ENCODE measurements at regions not wholly inside any gene's neighbourhood (a gene's known extent, or its start where the extent isn't known, plus 50 kb on each side); places are given as distances from the start of the nearest gene placed in this dataset.

DNA sequence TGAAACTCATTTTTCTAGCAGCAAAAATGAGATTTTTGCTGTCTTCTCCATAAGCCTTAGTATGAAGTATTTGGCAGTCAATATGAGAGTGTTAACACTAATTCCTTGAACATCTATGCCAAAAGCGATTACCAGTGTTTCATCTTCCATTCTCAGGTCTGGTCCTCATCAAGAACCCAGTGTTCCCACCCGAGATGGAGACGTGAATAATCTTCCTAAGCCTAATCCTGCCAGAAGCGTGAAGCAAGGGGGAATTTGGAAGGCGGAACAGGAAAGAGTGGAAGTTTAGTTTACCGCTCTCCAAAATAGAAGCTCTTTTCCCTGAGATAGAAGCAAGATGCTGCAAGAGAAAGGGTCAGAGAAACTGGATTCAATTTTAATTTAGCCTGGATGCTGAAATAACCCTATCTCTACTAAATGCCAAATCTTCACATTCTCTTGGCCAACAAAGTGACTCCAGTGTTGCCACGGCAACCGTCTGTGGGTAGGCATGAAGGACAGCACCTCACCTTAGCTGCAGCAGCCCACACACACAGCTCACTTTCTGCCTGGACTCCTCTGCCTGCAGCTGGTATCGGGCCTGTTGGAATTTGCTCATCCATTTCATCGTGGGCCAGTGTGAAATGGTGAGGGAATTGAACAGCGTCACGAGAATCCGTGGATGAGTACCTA, 711.1 kb downstream of the CBLN2 start:
- Mint-ChIP-seq H3K36me3 (no peaks in the 10 kb centered on the region), H3K4me3 (no peak overlapping the region), H3K4me1 (no peaks in the 10 kb centered on the region), H3K27ac (no peak overlapping the region), H3K27me3 (no peaks in the 10 kb centered on the region), H3K9me3 (peaks cover 0 to 8% (median 0%) of the 10 kb centered on the region in 11 donors)
- intact Hi-C loops (cut with micrococcal nuclease): no loop called here
- H3K4me1 ChIP-seq (ENCODE audit: control insufficient read depth in 2 of 2, insufficient read depth in 2 of 2, low read length in 2 of 2): no peaks in the 10 kb centered on the region
- H3K27ac ChIP-seq (ENCODE audit: low read depth, low read length): no peak overlapping the region
- H3K27me3 ChIP-seq (ENCODE audit: control insufficient read depth in 2 of 2, insufficient read depth in 2 of 2, low read length in 2 of 2): no peaks in the 10 kb centered on the region
- H3K4me3 ChIP-seq (ENCODE audit: low read length): no peak overlapping the region
- POLR2A ChIA-PET: no interaction called here
- CTCF ChIA-PET: no interaction called here
- no peaks in the 10 kb centered on the region for H3K9me3 ChIP-seq (ENCODE audit: control insufficient read depth in 2 of 3, low read length in 3 of 3)
- ATAC-seq (no peak), DNase-seq (no peak)
- no peaks in the 10 kb centered on the region for H3K36me3 ChIP-seq (ENCODE audit: control insufficient read depth in 2 of 3, insufficient read depth in 3 of 3, low read length in 3 of 3)

DNA sequence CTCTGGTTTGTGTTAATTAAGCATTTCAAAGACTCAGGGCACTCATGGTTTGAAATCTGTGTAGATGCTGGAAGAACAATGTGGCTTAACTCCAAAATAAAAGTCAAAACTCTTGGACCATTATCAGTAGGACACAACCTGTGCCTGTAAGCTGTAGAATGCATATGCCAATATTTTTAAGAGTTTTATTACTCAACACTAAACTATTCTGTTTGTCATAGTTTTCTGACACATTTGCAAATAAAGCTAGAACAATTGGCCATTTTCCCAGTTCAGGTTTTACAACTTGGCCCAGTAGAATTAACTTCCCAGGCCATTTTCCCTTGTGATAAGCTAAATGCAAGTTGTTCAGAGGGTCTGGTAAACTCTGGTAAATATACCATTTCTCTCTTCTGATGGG, 713.1 kb downstream of the CBLN2 start:
- POLR2A ChIA-PET: no interaction called here

DNA sequence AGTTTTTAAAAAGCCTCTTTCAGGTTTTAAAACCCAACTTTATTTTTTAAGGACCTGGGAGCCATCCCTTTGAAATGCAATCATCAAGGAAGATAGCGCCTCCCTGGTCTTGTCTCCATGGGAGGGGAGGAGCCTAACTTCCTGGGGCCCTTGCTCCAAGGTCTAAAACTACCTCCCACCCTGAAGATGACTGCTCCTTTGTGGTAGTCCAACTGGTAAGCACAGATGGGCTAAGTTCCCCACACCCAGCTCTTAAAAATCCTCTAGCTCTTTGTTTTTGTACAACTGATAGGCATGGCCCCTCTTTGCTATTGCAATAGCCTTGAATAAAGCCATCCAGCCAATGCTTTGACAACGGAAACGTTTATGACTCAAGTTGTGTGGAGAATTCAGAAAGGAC, 716.8 kb downstream of the CBLN2 start:
- no peak for ATAC-seq
- Histone ChIP-seq H3K36me3 (ENCODE audit: control insufficient read depth in 2 of 3, insufficient read depth in 3 of 3, low read length in 3 of 3) (no peaks in the 10 kb centered on the region), H3K27me3 (ENCODE audit: control insufficient read depth in 2 of 2, insufficient read depth in 2 of 2, low read length in 2 of 2) (no peaks in the 10 kb centered on the region), H3K9me3 (ENCODE audit: control insufficient read depth in 2 of 3, low read length in 3 of 3) (no peaks in the 10 kb centered on the region), H3K27ac (ENCODE audit: low read depth, low read length) (no peak overlapping the region), H3K4me3 (ENCODE audit: low read length) (no peak overlapping the region), H3K4me1 (ENCODE audit: control insufficient read depth in 2 of 2, insufficient read depth in 2 of 2, low read length in 2 of 2) (no peaks in the 10 kb centered on the region)
- H3K4me3 Mint-ChIP-seq: no peak overlapping the region
- H3K36me3 Mint-ChIP-seq: no peaks in the 10 kb centered on the region
- DNase-seq: no peak
- peaks cover 0 to 5% (median 0%) of the 10 kb centered on the region in 11 donors for H3K9me3 Mint-ChIP-seq
- H3K27ac Mint-ChIP-seq: no peak overlapping the region
- no peaks in the 10 kb centered on the region for H3K4me1 Mint-ChIP-seq
- H3K27me3 Mint-ChIP-seq: no peaks in the 10 kb centered on the region
- CTCF ChIA-PET: interaction anchor here (0.6 kb wide), 1 partner anchor 1525 kb away, joined by 3 read pairs; no protein-coding TSS in a partner anchor
- POLR2A ChIA-PET: no interaction called here
- intact Hi-C loops (cut with micrococcal nuclease): no loop called here

More for the DNA sequence above, 713.1 kb downstream of the CBLN2 start:
- DNase-seq: no peak
- no peaks in the 10 kb centered on the region for H3K4me1 Mint-ChIP-seq
- no peaks in the 10 kb centered on the region for H3K4me1 ChIP-seq (ENCODE audit: control insufficient read depth in 2 of 2, insufficient read depth in 2 of 2, low read length in 2 of 2)
- CTCF ChIA-PET: interaction anchor here (0.6 kb wide), 1 partner anchor 58 kb away, joined by 4 read pairs; no protein-coding TSS in a partner anchor
- H3K9me3 ChIP-seq (ENCODE audit: control insufficient read depth in 2 of 3, low read length in 3 of 3): no peaks in the 10 kb centered on the region
- H3K4me3 Mint-ChIP-seq: no peak overlapping the region
- peaks cover 0 to 8% (median 0%) of the 10 kb centered on the region in 11 donors for H3K9me3 Mint-ChIP-seq
- no peak overlapping the region for H3K4me3 ChIP-seq (ENCODE audit: low read length)
- H3K27ac ChIP-seq (ENCODE audit: low read depth, low read length): no peak overlapping the region
- no peaks in the 10 kb centered on the region for H3K36me3 Mint-ChIP-seq
- no peaks in the 10 kb centered on the region for H3K27me3 ChIP-seq (ENCODE audit: control insufficient read depth in 2 of 2, insufficient read depth in 2 of 2, low read length in 2 of 2)
- H3K27me3 Mint-ChIP-seq: no peaks in the 10 kb centered on the region
- no peak overlapping the region for H3K27ac Mint-ChIP-seq
- ATAC-seq: no peak
- intact Hi-C loops (cut with micrococcal nuclease): no loop called here
- H3K36me3 ChIP-seq (ENCODE audit: control insufficient read depth in 2 of 3, insufficient read depth in 3 of 3, low read length in 3 of 3): no peaks in the 10 kb centered on the region

DNA sequence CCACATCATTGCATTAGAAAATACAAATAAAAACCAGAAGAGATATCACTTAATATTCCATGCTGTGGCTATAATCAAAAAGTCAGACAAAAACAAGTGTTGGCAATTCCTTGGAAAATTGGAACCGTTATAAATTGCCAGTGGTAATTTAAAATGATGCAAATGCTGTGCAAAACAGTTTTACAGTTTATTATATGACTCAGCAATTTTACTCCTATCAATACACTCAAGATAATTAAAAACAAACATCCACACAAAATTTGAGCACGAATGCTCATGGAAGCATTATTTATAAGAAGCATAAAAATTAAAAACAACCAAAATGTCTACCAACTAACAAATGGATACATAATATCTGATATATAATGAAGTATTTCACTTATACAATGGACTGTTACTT, 728.8 kb downstream of the CBLN2 start:
- no peak overlapping the region for H3K4me3 ChIP-seq (ENCODE audit: low read length)
- intact Hi-C loops (cut with micrococcal nuclease): no loop called here
- DNase-seq: no peak
- Mint-ChIP-seq H3K36me3 (no peaks in the 10 kb centered on the region), H3K4me3 (no peak overlapping the region), H3K27ac (no peak overlapping the region), H3K27me3 (peaks cover 0 to 4% (median 0%) of the 10 kb centered on the region in 5 donors), H3K4me1 (no peaks in the 10 kb centered on the region), H3K9me3 (peaks cover 0 to 9% (median 0%) of the 10 kb centered on the region in 11 donors)
- H3K27me3 ChIP-seq (ENCODE audit: control insufficient read depth in 2 of 2, insufficient read depth in 2 of 2, low read length in 2 of 2): no peaks in the 10 kb centered on the region
- H3K36me3 ChIP-seq (ENCODE audit: control insufficient read depth in 2 of 3, insufficient read depth in 3 of 3, low read length in 3 of 3): no peaks in the 10 kb centered on the region
- no peaks in the 10 kb centered on the region for H3K4me1 ChIP-seq (ENCODE audit: control insufficient read depth in 2 of 2, insufficient read depth in 2 of 2, low read length in 2 of 2)
- no peak overlapping the region for H3K27ac ChIP-seq (ENCODE audit: low read depth, low read length)
- ChIA-PET POLR2A (no interaction called here), CTCF (no interaction called here)
- ATAC-seq: no peak
- no peaks in the 10 kb centered on the region for H3K9me3 ChIP-seq (ENCODE audit: control insufficient read depth in 2 of 3, low read length in 3 of 3)

DNA sequence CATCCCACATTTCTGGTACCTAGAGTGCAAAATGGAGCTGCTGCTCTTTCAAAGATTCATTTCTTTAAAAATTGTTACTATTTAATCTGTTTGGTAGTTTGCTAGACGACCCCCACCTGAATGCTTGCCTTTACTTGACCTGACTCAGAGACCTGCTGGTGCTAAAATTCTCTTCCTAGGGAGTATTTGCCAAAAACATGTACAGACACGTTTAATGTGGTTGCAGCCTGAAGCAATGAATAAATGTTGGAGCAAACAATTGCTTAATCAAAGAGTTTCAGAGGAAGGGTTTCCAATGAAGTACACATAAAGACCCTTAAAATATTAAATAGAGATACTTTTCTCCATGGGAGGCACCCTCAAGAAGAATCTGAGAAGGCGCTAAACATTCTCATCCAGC, 734.4 kb downstream of the CBLN2 start:
- H3K27me3 ChIP-seq (ENCODE audit: control insufficient read depth in 2 of 2, insufficient read depth in 2 of 2, low read length in 2 of 2): no peaks in the 10 kb centered on the region
- H3K27ac ChIP-seq (ENCODE audit: low read depth, low read length): no peak overlapping the region
- H3K27me3 Mint-ChIP-seq: peaks cover 0 to 4% (median 0%) of the 10 kb centered on the region in 5 donors
- CTCF ChIA-PET: no interaction called here
- intact Hi-C loops (cut with micrococcal nuclease): no loop called here
- H3K9me3 ChIP-seq (ENCODE audit: control insufficient read depth in 2 of 3, low read length in 3 of 3): no peaks in the 10 kb centered on the region
- ATAC-seq: no peak
- no peaks in the 10 kb centered on the region for H3K36me3 ChIP-seq (ENCODE audit: control insufficient read depth in 2 of 3, insufficient read depth in 3 of 3, low read length in 3 of 3)
- H3K36me3 Mint-ChIP-seq: no peaks in the 10 kb centered on the region
- no peaks in the 10 kb centered on the region for H3K4me1 Mint-ChIP-seq
- H3K4me3 Mint-ChIP-seq: no peak overlapping the region
- H3K4me1 ChIP-seq (ENCODE audit: control insufficient read depth in 2 of 2, insufficient read depth in 2 of 2, low read length in 2 of 2): no peaks in the 10 kb centered on the region
- H3K27ac Mint-ChIP-seq: no peak overlapping the region
- H3K4me3 ChIP-seq (ENCODE audit: low read length): no peak overlapping the region
- POLR2A ChIA-PET: no interaction called here
- H3K9me3 Mint-ChIP-seq: peaks cover 0 to 14% (median 1%) of the 10 kb centered on the region in 11 donors
- DNase-seq: no peak

DNA sequence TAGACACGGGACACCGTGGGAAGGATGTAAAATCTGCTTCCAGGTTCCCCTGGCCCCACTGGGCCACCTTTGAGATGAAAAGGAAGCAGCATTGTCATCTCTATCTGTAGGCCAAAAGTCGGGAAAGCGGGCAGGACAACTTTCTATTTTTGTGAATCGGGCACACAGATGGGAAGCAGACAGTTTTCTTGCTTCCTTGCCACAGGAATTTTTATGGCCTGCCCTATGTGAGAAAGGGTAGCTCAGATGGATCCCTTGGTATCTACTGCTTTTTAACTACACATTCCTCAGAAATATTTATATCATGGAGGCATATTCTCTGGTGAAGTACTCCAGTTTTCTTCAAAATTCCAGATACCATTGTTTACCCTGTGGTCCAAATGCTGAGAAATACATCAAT, 735.5 kb downstream of the CBLN2 start:
- DNase-seq: no peak
- Histone ChIP-seq H3K27me3 (ENCODE audit: control insufficient read depth in 2 of 2, insufficient read depth in 2 of 2, low read length in 2 of 2) (no peaks in the 10 kb centered on the region), H3K4me3 (ENCODE audit: low read length) (no peak overlapping the region), H3K4me1 (ENCODE audit: control insufficient read depth in 2 of 2, insufficient read depth in 2 of 2, low read length in 2 of 2) (no peaks in the 10 kb centered on the region), H3K9me3 (ENCODE audit: control insufficient read depth in 2 of 3, low read length in 3 of 3) (no peaks in the 10 kb centered on the region), H3K27ac (ENCODE audit: low read depth, low read length) (no peak overlapping the region), H3K36me3 (ENCODE audit: control insufficient read depth in 2 of 3, insufficient read depth in 3 of 3, low read length in 3 of 3) (no peaks in the 10 kb centered on the region)
- Mint-ChIP-seq H3K27ac (no peak overlapping the region), H3K27me3 (peaks cover 0 to 11% (median 0%) of the 10 kb centered on the region in 5 donors), H3K9me3 (peaks cover 0 to 14% (median 4%) of the 10 kb centered on the region in 11 donors), H3K36me3 (peaks cover 0 to 5% (median 0%) of the 10 kb centered on the region in 5 donors), H3K4me3 (no peak overlapping the region), H3K4me1 (no peaks in the 10 kb centered on the region)
- CTCF ChIA-PET: no interaction called here
- ATAC-seq: no peak
- intact Hi-C loops (cut with micrococcal nuclease): no loop called here
- POLR2A ChIA-PET: no interaction called here

DNA sequence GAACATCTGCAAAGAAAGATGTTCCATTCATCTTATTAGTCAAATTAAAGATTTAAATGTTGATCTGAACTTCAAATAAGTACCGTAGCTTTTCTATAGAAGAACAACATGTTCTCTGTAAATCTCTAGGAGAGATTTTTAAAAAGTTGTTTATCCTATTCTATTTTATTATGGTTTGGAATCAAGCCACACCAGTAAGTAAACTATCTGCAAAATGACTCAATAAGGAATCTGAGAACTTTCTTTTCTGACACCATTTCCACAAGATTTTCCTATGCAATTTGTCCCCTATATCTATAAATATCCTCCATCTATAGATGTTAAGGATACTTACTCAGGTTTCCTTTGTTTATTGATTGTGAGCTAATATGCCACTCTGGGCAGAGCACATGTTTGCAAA, 736.6 kb downstream of the CBLN2 start:
- ChIA-PET POLR2A (no interaction called here), CTCF (no interaction called here)
- no peak overlapping the region for H3K27ac Mint-ChIP-seq
- Histone ChIP-seq H3K27me3 (ENCODE audit: control insufficient read depth in 2 of 2, insufficient read depth in 2 of 2, low read length in 2 of 2) (no peaks in the 10 kb centered on the region), H3K27ac (ENCODE audit: low read depth, low read length) (no peak overlapping the region), H3K4me3 (ENCODE audit: low read length) (no peak overlapping the region), H3K4me1 (ENCODE audit: control insufficient read depth in 2 of 2, insufficient read depth in 2 of 2, low read length in 2 of 2) (no peaks in the 10 kb centered on the region), H3K36me3 (ENCODE audit: control insufficient read depth in 2 of 3, insufficient read depth in 3 of 3, low read length in 3 of 3) (no peaks in the 10 kb centered on the region), H3K9me3 (ENCODE audit: control insufficient read depth in 2 of 3, low read length in 3 of 3) (no peaks in the 10 kb centered on the region)
- H3K9me3 Mint-ChIP-seq: peaks cover 0 to 10% (median 3%) of the 10 kb centered on the region in 11 donors
- no peak for ATAC-seq
- H3K27me3 Mint-ChIP-seq: peaks cover 0 to 8% (median 0%) of the 10 kb centered on the region in 5 donors
- H3K4me3 Mint-ChIP-seq: no peak overlapping the region
- no peak for DNase-seq
- no peaks in the 10 kb centered on the region for H3K4me1 Mint-ChIP-seq
- H3K36me3 Mint-ChIP-seq: peaks cover 0 to 5% (median 0%) of the 10 kb centered on the region in 5 donors
- intact Hi-C loops (cut with micrococcal nuclease): no loop called here

Data from naive thymus-derived CD4-positive, alpha-beta T cell (primary cell).